ENCODE measurements at regions not wholly inside any gene's neighbourhood (a gene's known extent, or its start where the extent isn't known, plus 50 kb on each side); places are given as distances from the start of the nearest gene placed in this dataset.

DNA sequence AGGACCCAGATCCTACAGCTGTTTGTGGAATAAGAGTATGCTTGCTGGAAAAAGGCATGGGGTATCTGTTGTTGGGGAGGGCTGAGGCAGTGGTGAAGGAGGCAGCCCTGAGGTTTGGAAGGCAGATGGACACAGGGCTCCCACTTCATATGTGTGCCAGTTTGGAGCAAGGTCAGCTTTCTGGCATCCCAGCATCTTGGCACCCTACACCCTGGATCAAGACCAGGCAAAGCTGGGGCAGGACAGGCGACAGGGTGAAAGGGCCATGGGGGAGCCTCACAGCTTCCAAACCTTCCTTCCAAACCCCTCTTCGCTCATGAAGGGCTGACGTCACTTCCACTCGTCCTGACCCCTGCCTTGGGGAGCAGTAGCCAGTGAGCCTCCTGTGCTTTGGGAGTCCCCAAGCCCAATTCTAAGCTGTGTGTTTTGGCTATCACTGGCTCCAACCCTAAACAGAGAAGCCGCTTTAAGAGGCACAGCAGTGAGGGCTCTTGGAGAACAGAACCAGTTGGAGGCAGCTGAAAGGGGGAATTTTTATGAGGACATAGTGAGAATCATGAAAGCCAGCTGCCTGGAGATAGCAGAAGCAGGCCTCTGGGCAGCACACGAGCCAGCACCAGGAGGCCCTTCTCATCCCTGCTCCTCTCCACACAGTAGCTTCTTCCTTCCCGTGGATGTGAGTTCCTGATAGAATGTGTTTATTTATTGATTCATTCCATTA lies 448.6 kb upstream of the CDH4 start:
- TF ChIP-seq EP300 (IDR thresholded peaks at IDR 0.05) (no peak), POLR2A (IDR thresholded peaks at IDR 0.05) (no peak), POLR2AphosphoS5 (IDR thresholded peaks at IDR 0.05) (no peak)
- TF ChIP-seq, protein P1, sequence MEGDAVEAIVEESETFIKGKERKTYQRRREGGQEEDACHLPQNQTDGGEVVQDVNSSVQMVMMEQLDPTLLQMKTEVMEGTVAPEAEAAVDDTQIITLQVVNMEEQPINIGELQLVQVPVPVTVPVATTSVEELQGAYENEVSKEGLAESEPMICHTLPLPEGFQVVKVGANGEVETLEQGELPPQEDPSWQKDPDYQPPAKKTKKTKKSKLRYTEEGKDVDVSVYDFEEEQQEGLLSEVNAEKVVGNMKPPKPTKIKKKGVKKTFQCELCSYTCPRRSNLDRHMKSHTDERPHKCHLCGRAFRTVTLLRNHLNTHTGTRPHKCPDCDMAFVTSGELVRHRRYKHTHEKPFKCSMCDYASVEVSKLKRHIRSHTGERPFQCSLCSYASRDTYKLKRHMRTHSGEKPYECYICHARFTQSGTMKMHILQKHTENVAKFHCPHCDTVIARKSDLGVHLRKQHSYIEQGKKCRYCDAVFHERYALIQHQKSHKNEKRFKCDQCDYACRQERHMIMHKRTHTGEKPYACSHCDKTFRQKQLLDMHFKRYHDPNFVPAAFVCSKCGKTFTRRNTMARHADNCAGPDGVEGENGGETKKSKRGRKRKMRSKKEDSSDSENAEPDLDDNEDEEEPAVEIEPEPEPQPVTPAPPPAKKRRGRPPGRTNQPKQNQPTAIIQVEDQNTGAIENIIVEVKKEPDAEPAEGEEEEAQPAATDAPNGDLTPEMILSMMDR (IDR thresholded peaks at IDR 0.05): no peak
- Histone ChIP-seq H3K4me1 (no peaks in the 10 kb centered on the region), H3K4me3 (no peak overlapping the region), H3K27me3 (peaks cover 0 to 8% (median 0%) of the 10 kb centered on the region in 3 donors), H3K9me3 (peaks cover 7 to 24% (median 14%) of the 10 kb centered on the region in 4 donors), H3K36me3 (no peaks in the 10 kb centered on the region), H3K27ac (no peak overlapping the region)
- intact Hi-C loops (cut with DNase I; ENCODE audit: low total_unique reads): no loop called here
- 74 to 86% (median 79%) methylated on average over 7 of the region's 7 CpGs for WGBS, 5 donors
- no peak for DNase-seq

- 45 to 58% (median 51%) methylated on average over 4 of the region's 4 CpGs for WGBS, 5 donors
- DNase-seq: no peak
- intact Hi-C loops (cut with DNase I; ENCODE audit: low total_unique reads): no loop called here
- peaks cover 7 to 23% (median 13%) of the 10 kb centered on the region in 4 donors for H3K9me3 ChIP-seq
- H3K36me3 ChIP-seq: no peaks in the 10 kb centered on the region
- no peak overlapping the region for H3K27ac ChIP-seq
- H3K4me3 ChIP-seq: no peak overlapping the region
- TF ChIP-seq, protein P1 (IDR thresholded peaks at IDR 0.05): no peak
- TF ChIP-seq POLR2A (IDR thresholded peaks at IDR 0.05) (no peak), EP300 (IDR thresholded peaks at IDR 0.05) (no peak), POLR2AphosphoS5 (IDR thresholded peaks at IDR 0.05) (no peak)
- no peaks in the 10 kb centered on the region for H3K4me1 ChIP-seq
- H3K27me3 ChIP-seq: peaks cover 0 to 15% (median 0%) of the 10 kb centered on the region in 3 donors
Measured at GRCh38 chr20:60804240-60804917, 447.7 kb upstream of the CDH4 start.

DNA sequence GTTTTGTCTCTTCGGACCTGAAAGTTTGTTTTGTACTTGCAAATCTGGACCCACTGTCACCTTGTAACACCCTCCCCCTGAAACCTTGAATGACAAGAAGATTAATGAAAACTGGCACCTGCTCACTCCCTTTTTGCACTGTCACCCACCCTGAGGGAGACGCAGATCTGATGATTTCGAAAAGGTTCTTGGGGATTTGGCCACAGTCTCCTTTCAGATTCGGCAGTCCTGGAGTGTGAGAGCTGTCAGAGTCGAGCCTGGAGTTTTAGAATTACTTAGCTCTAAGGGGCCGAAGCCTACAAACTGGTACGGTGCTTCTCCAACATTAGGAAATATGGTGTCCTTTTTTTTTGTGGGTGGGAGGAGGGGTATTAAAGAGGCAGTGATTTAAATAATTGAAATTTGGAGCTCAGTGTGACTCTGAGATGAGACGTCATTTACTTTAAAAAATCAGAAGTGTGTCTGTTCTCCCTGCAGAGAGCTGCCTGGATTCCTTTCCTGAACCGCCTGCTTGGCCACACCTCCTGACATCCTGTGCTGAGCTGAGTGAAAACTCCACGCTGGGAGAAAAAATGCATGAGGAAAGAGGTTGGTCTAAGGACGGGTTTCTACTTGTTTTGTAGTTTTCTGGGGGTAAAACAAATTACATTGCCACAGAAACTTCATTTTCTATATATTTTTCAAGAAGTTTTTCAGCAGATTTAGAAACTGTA lies 447.0 kb upstream of the CDH4 start:
- no peaks in the 10 kb centered on the region for H3K36me3 ChIP-seq
- TF ChIP-seq POLR2AphosphoS5 (IDR thresholded peaks at IDR 0.05): no peak
- TF ChIP-seq, protein P1 (IDR thresholded peaks at IDR 0.05): no peak
- no peak for TF ChIP-seq EP300 (IDR thresholded peaks at IDR 0.05)
- TF ChIP-seq POLR2A (IDR thresholded peaks at IDR 0.05): no peak
- H3K4me1 ChIP-seq: no peaks in the 10 kb centered on the region
- DNase-seq: peak in 1 of 2 donors; percentile 17
- peaks cover 4 to 16% (median 7%) of the 10 kb centered on the region in 4 donors for H3K9me3 ChIP-seq
- 17 to 24% (median 19%) methylated on average over 11 of the region's 11 CpGs for WGBS, 5 donors
- H3K27ac ChIP-seq: no peak overlapping the region
- no peak overlapping the region for H3K4me3 ChIP-seq
- H3K27me3 ChIP-seq: peaks cover 0 to 15% (median 0%) of the 10 kb centered on the region in 3 donors
- intact Hi-C loops (cut with DNase I; ENCODE audit: low total_unique reads): no loop called here

DNA sequence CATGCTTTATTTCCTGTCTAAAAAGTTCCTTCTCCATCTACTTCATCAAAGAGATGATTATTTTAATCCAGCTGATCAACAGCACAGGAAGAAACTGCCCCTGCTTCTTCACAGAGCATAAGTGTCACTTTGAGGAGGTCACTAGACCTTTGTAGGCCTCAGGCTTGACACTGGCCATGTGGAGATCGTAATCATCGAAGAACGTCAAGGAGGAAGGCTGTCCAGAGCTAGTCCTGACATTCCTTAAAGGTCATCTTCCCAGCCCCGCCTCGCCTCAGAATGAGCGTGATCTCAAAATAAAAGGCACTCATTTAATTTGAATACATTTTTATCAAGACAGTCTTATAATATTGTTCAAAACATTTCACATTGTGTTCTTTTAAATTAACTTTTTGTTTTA lies 445.7 kb upstream of the CDH4 start:
- Histone ChIP-seq H3K27me3 (peaks cover 0 to 15% (median 0%) of the 10 kb centered on the region in 3 donors), H3K36me3 (no peaks in the 10 kb centered on the region), H3K27ac (no peak overlapping the region), H3K4me1 (no peaks in the 10 kb centered on the region), H3K4me3 (no peak overlapping the region), H3K9me3 (peaks cover 0 to 5% (median 2%) of the 10 kb centered on the region in 4 donors)
- TF ChIP-seq POLR2AphosphoS5 (IDR thresholded peaks at IDR 0.05) (no peak), EP300 (IDR thresholded peaks at IDR 0.05) (no peak), POLR2A (IDR thresholded peaks at IDR 0.05) (no peak)
- TF ChIP-seq, protein P1 (IDR thresholded peaks at IDR 0.05): no peak
- intact Hi-C loops (cut with DNase I; ENCODE audit: low total_unique reads): no loop called here
- 62 to 86% (median 79%) methylated on average over 6 of the region's 6 CpGs for WGBS, 5 donors
- no peak for DNase-seq

All from stomach (tissue), 8 donors.